CD4-positive, alpha-beta T cell (primary cell): ENCODE measurements at regions not wholly inside any gene's neighbourhood (a gene's known extent, or its start where the extent isn't known, plus 50 kb on each side); places are given as distances from the start of the nearest gene placed in this dataset.
A peak's percentile ranks its signal among the peaks of the same experiment; 100 is the strongest.

Experiments used
- ATAC-seq: fragments of 200-7000 bp; cut with Tn5 transposase; one replicate; pipeline ENCODE4 v1.10.0; 2022; ENCODE audit warnings: mild to moderate bottlenecking; ENCODE audit not compliant: poor library complexity
- CTCF ChIA-PET: fragments of 350-600 bp; sonication (Branson Sonifier 250); formaldehyde crosslinking; loops from one replicate; lab custom pipeline; 2021; ENCODE audit warnings: antibody characterized with exemption, inconsistent platforms; lab: Charles Lee
- POLR2A ChIA-PET: fragments of 350-600 bp; sonication (Branson Sonifier 250); formaldehyde crosslinking; loops from one replicate; lab custom pipeline; 2021; ENCODE audit warnings: antibody characterized with exemption, inconsistent platforms; lab: Charles Lee
- DNase-seq, 14 experiments: peaks; one replicate each; pipeline ENCODE4 v3.0.0-alpha.2; 2013 to 2020; ENCODE audit warnings: mixed read lengths in 2 of 14
- H3K27ac ChIP-seq, 2 donors: one replicate each; pipeline versions ENCODE4 v1.5.1 to v1.7.0; 2013; ENCODE audit warnings: low read length in 2 of 2, low read depth in 1 of 2, mild to moderate bottlenecking in 1 of 2
- H3K27me3 ChIP-seq, 2 experiments: 1 replicate in 1 of 2; 2 replicates in 1 of 2; pipeline versions ENCODE4 v1.6.1 to v1.7.0; 2013; ENCODE audit warnings: low read length in 2 of 2, control low read depth in 1 of 2, mild to moderate bottlenecking in 1 of 2, moderate library complexity in 1 of 2; ENCODE audit not compliant: insufficient read depth in 2 of 2, control insufficient read depth in 1 of 2
- H3K36me3 ChIP-seq: one replicate; pipeline ENCODE4 v1.6.1; 2013; ENCODE audit warnings: low read length, control low read depth; ENCODE audit not compliant: insufficient read depth
- H3K4me1 ChIP-seq: one replicate; pipeline ENCODE4 v1.6.1; 2013; ENCODE audit warnings: low read length, control low read depth; ENCODE audit not compliant: insufficient read depth
- H3K4me3 ChIP-seq: one replicate; pipeline ENCODE4 v1.5.1; 2013; ENCODE audit warnings: mild to moderate bottlenecking, low read length, moderate library complexity
- H3K9me3 ChIP-seq, 2 experiments: 1 replicate in 1 of 2; 2 replicates in 1 of 2; pipeline versions ENCODE4 v1.6.1 to v1.7.0; 2013; ENCODE audit warnings: low read length in 2 of 2, mild to moderate bottlenecking in 2 of 2, control low read depth in 1 of 2, moderate library complexity in 1 of 2; ENCODE audit not compliant: control insufficient read depth in 1 of 2, insufficient read depth in 1 of 2
- H3K27ac Mint-ChIP-seq: one replicate; pipeline ENCODE4 v1.8.0; 2020; ENCODE audit warnings: mixed read lengths
- H3K27me3 Mint-ChIP-seq: one replicate; pipeline ENCODE4 v1.8.0; 2021; ENCODE audit warnings: mixed read lengths
- H3K36me3 Mint-ChIP-seq: one replicate; pipeline ENCODE4 v1.8.0; 2021; ENCODE audit warnings: low read depth, mixed read lengths
- H3K4me1 Mint-ChIP-seq: one replicate; pipeline ENCODE4 v1.8.0; 2021; ENCODE audit warnings: low read depth, mixed read lengths
- H3K4me3 Mint-ChIP-seq: one replicate; pipeline ENCODE4 v1.8.0; 2020; ENCODE audit warnings: mild to moderate bottlenecking, mixed read lengths
- H3K9me3 Mint-ChIP-seq: one replicate; pipeline ENCODE4 v1.8.0; 2020; ENCODE audit warnings: mixed read lengths
- intact Hi-C, 2 experiments: fragments of 100-400 bp; cut with DNase I in 1 of 2; cut with micrococcal nuclease in 1 of 2; formaldehyde crosslinking; loops; one replicate each; pipeline versions ENCODE4 v1.15.1 to v1.9.0; 2023 to 2025; cut with DNase I, micrococcal nuclease
- TF ChIP-seq, protein P1 (sequence below): fragments of 200-600 bp; IDR thresholded peaks from one replicate; pipeline ENCODE4 v1.8.0; 2022; ENCODE audit warnings: antibody characterized with exemption, mild to moderate bottlenecking

- no peaks in the 10 kb centered on the region for H3K36me3 ChIP-seq
- H3K4me1 ChIP-seq = peaks cover 44% of the 10 kb centered on the region
- CTCF ChIA-PET = interaction anchor here (1.1 to 2.7 kb wide), 4 partner anchors 8 to 64 kb away, joined by 4 to 12 read pairs (median 6); no protein-coding TSS in a partner anchor
- no peaks in the 10 kb centered on the region for H3K9me3 Mint-ChIP-seq
- ATAC-seq = peak; percentile 49
- POLR2A ChIA-PET = no interaction called here
- no peaks in the 10 kb centered on the region for H3K27me3 Mint-ChIP-seq
- H3K27me3 ChIP-seq = no peaks in the 10 kb centered on the region
- H3K4me3 Mint-ChIP-seq = peak overlapping the region; percentile 30
- TF ChIP-seq, protein P1, sequence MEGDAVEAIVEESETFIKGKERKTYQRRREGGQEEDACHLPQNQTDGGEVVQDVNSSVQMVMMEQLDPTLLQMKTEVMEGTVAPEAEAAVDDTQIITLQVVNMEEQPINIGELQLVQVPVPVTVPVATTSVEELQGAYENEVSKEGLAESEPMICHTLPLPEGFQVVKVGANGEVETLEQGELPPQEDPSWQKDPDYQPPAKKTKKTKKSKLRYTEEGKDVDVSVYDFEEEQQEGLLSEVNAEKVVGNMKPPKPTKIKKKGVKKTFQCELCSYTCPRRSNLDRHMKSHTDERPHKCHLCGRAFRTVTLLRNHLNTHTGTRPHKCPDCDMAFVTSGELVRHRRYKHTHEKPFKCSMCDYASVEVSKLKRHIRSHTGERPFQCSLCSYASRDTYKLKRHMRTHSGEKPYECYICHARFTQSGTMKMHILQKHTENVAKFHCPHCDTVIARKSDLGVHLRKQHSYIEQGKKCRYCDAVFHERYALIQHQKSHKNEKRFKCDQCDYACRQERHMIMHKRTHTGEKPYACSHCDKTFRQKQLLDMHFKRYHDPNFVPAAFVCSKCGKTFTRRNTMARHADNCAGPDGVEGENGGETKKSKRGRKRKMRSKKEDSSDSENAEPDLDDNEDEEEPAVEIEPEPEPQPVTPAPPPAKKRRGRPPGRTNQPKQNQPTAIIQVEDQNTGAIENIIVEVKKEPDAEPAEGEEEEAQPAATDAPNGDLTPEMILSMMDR = peak; percentile 36
- no peaks in the 10 kb centered on the region for H3K9me3 ChIP-seq
- H3K27ac ChIP-seq = no peak overlapping the region
- intact Hi-C loops = no loop called here
- peaks cover 47% of the 10 kb centered on the region for H3K4me1 Mint-ChIP-seq
- no peaks in the 10 kb centered on the region for H3K36me3 Mint-ChIP-seq
- no peak overlapping the region for H3K4me3 ChIP-seq
- peak overlapping the region; percentile 63 for H3K27ac Mint-ChIP-seq
- peak in 13 of 14 experiments; percentile 16 to 73 (median 36) for DNase-seq
These were observed 175.3 kb downstream of the UTP18 start for GRCh38 chr17:51435641-51436091.

GRCh38 chr17:51439395-51440229 lies 179.3 kb downstream of the UTP18 start:
- no peak overlapping the region for H3K4me3 ChIP-seq
- no peaks in the 10 kb centered on the region for H3K9me3 ChIP-seq
- no peak overlapping the region for H3K4me3 Mint-ChIP-seq
- H3K9me3 Mint-ChIP-seq = no peaks in the 10 kb centered on the region
- H3K27ac ChIP-seq = no peak overlapping the region
- ATAC-seq = peak; percentile 78
- H3K27me3 ChIP-seq = no peaks in the 10 kb centered on the region
- CTCF ChIA-PET = no interaction called here
- DNase-seq = peak in 6 of 14 experiments; percentile 19 to 70 (median 23)
- intact Hi-C loops = no loop called here
- POLR2A ChIA-PET = interaction anchor here (2.1 kb wide), 1 partner anchor 12 kb away, joined by 5 read pairs; no protein-coding TSS in a partner anchor
- H3K4me1 Mint-ChIP-seq = peaks cover 33% of the 10 kb centered on the region
- no peaks in the 10 kb centered on the region for H3K36me3 Mint-ChIP-seq
- no peaks in the 10 kb centered on the region for H3K36me3 ChIP-seq
- H3K27me3 Mint-ChIP-seq = no peaks in the 10 kb centered on the region
- H3K27ac Mint-ChIP-seq = peak overlapping the region; percentile 32
- H3K4me1 ChIP-seq = peaks cover 37% of the 10 kb centered on the region
- TF ChIP-seq, protein P1 = no peak

GRCh38 chr17:51441431-51441830 lies 181.1 kb downstream of the UTP18 start:
- intact Hi-C loops = no loop called here
- peaks cover 29% of the 10 kb centered on the region for H3K4me1 Mint-ChIP-seq
- TF ChIP-seq, protein P1 = no peak
- H3K9me3 ChIP-seq = no peaks in the 10 kb centered on the region
- no peak overlapping the region for H3K27ac Mint-ChIP-seq
- no peak overlapping the region for H3K4me3 Mint-ChIP-seq
- no peaks in the 10 kb centered on the region for H3K36me3 Mint-ChIP-seq
- H3K27me3 Mint-ChIP-seq = no peaks in the 10 kb centered on the region
- DNase-seq (no peak), ATAC-seq (no peak)
- no peaks in the 10 kb centered on the region for H3K27me3 ChIP-seq
- peaks cover 25% of the 10 kb centered on the region for H3K4me1 ChIP-seq
- H3K27ac ChIP-seq = no peak overlapping the region
- H3K9me3 Mint-ChIP-seq = no peaks in the 10 kb centered on the region
- CTCF ChIA-PET = interaction anchor here (1.1 kb wide), 1 partner anchor 21 kb away, joined by 4 read pairs; no protein-coding TSS in a partner anchor
- POLR2A ChIA-PET = interaction anchor here (0.6 to 1.0 kb wide), 2 partner anchors 11 to 13 kb away, joined by 3 read pairs; no protein-coding TSS in a partner anchor
- H3K36me3 ChIP-seq = no peaks in the 10 kb centered on the region
- no peak overlapping the region for H3K4me3 ChIP-seq
